ENCODE measurements at regions not wholly inside any gene's neighbourhood (a gene's known extent, or its start where the extent isn't known, plus 50 kb on each side); places are given as distances from the start of the nearest gene placed in this dataset.

GRCh38 chr13:46478651-46479050 is 74.3 kb upstream of the LRCH1 start:
- no peaks in the 10 kb centered on the region for H3K36me3 ChIP-seq (ENCODE audit: control insufficient read depth in 1 of 2, insufficient read depth in 2 of 2, low read length in 2 of 2)
- H3K79me1 ChIP-seq (ENCODE audit: low read length): peaks cover 20% of the 10 kb centered on the region
- H3K4me2 ChIP-seq (ENCODE audit: low read length): peak overlapping the region; percentile 34
- no peaks in the 10 kb centered on the region for H3K79me2 ChIP-seq (ENCODE audit: control insufficient read depth, insufficient read depth, low read length, poor library complexity)
- H3K4ac ChIP-seq (ENCODE audit: low read depth, low read length): no peak overlapping the region
- WGBS (ENCODE audit: extremely low coverage, insufficient coverage, insufficient read length): no CpG with 5 or more reads among the region's 1 CpG
- no peaks in the 10 kb centered on the region for H3K27me3 ChIP-seq (ENCODE audit: insufficient read depth, low read length)
- H2AK5ac ChIP-seq (ENCODE audit: low read length): peak overlapping the region; percentile 15
- peak in 1 of 2 donors; percentile 23 for DNase-seq
- H3K18ac ChIP-seq (ENCODE audit: low read length): peak overlapping the region; percentile 37
- peak overlapping the region; percentile 23 for H3K14ac ChIP-seq (ENCODE audit: low read length)
- H3K9ac ChIP-seq (ENCODE audit: low read length): no peak overlapping the region
- no peak overlapping the region for H3K23ac ChIP-seq (ENCODE audit: low read length)
- peak overlapping the region; percentile 63 for H2BK5ac ChIP-seq (ENCODE audit: low read depth, low read length, poor library complexity)
- peaks cover 10 to 32% of the 10 kb centered on the region in 2 experiments for H3K4me1 ChIP-seq (ENCODE audit: control insufficient read depth in 1 of 2, insufficient read depth in 2 of 2, low read length in 2 of 2)
- H2AFZ ChIP-seq (ENCODE audit: insufficient read depth, low read length, poor library complexity): no peak overlapping the region
- peak overlapping the region; percentile 32 for H4K8ac ChIP-seq (ENCODE audit: low read depth, low read length)
- H2BK120ac ChIP-seq (ENCODE audit: insufficient read depth, low read length, poor library complexity): peak overlapping the region; percentile 55
- no peak overlapping the region for H4K12ac ChIP-seq (ENCODE audit: low read depth, low read length)
- H3K9me3 ChIP-seq (ENCODE audit: insufficient read depth, low read depth, low read length): no peaks in the 10 kb centered on the region
- no peak overlapping the region for H3K4me3 ChIP-seq (ENCODE audit: low read depth, low read length)
- H3K27ac ChIP-seq (ENCODE audit: low read depth, low read length): peak overlapping the region; percentile 90
- peak overlapping the region; percentile 76 for H4K91ac ChIP-seq (ENCODE audit: low read depth, low read length)
- peak overlapping the region; percentile 81 for H2BK12ac ChIP-seq (ENCODE audit: low read length)

- Histone ChIP-seq H4K12ac (ENCODE audit: low read depth, low read length) (no peak overlapping the region), H3K4me3 (ENCODE audit: low read depth, low read length) (no peak overlapping the region), H3K4me2 (ENCODE audit: low read length) (no peak overlapping the region), H4K91ac (ENCODE audit: low read depth, low read length) (no peak overlapping the region), H3K9ac (ENCODE audit: low read length) (no peak overlapping the region), H2BK12ac (ENCODE audit: low read length) (no peak overlapping the region), H3K79me1 (ENCODE audit: low read length) (peaks cover 21% of the 10 kb centered on the region), H2AK5ac (ENCODE audit: low read length) (no peak overlapping the region), H3K4ac (ENCODE audit: low read depth, low read length) (no peak overlapping the region), H3K9me3 (ENCODE audit: insufficient read depth, low read depth, low read length) (no peaks in the 10 kb centered on the region), H3K27me3 (ENCODE audit: insufficient read depth, low read length) (no peaks in the 10 kb centered on the region), H2BK120ac (ENCODE audit: insufficient read depth, low read length, poor library complexity) (no peak overlapping the region), H4K8ac (ENCODE audit: low read depth, low read length) (no peak overlapping the region), H3K36me3 (ENCODE audit: control insufficient read depth in 1 of 2, insufficient read depth in 2 of 2, low read length in 2 of 2) (no peaks in the 10 kb centered on the region), H3K4me1 (ENCODE audit: control insufficient read depth in 1 of 2, insufficient read depth in 2 of 2, low read length in 2 of 2) (peaks cover 16 to 32% of the 10 kb centered on the region in 2 experiments), H3K27ac (ENCODE audit: low read depth, low read length) (no peak overlapping the region), H2AFZ (ENCODE audit: insufficient read depth, low read length, poor library complexity) (no peak overlapping the region), H2BK5ac (ENCODE audit: low read depth, low read length, poor library complexity) (no peak overlapping the region), H3K79me2 (ENCODE audit: control insufficient read depth, insufficient read depth, low read length, poor library complexity) (no peaks in the 10 kb centered on the region), H3K14ac (ENCODE audit: low read length) (no peak overlapping the region), H3K18ac (ENCODE audit: low read length) (no peak overlapping the region), H3K23ac (ENCODE audit: low read length) (no peak overlapping the region)
- no peak for DNase-seq
- no CpG with 5 or more reads among the region's 2 CpGs for WGBS (ENCODE audit: extremely low coverage, insufficient coverage, insufficient read length)
Observed at GRCh38 chr13:46476174-46476573, 76.8 kb upstream of the LRCH1 start.

GRCh38 chr13:46475541-46475991 is 77.4 kb upstream of the LRCH1 start:
- Histone ChIP-seq H3K9me3 (ENCODE audit: insufficient read depth, low read depth, low read length) (no peaks in the 10 kb centered on the region), H3K9ac (ENCODE audit: low read length) (no peak overlapping the region), H4K8ac (ENCODE audit: low read depth, low read length) (no peak overlapping the region), H3K18ac (ENCODE audit: low read length) (no peak overlapping the region), H2BK120ac (ENCODE audit: insufficient read depth, low read length, poor library complexity) (no peak overlapping the region), H3K23ac (ENCODE audit: low read length) (no peak overlapping the region), H3K36me3 (ENCODE audit: control insufficient read depth in 1 of 2, insufficient read depth in 2 of 2, low read length in 2 of 2) (no peaks in the 10 kb centered on the region), H4K12ac (ENCODE audit: low read depth, low read length) (no peak overlapping the region), H2BK5ac (ENCODE audit: low read depth, low read length, poor library complexity) (no peak overlapping the region), H3K27ac (ENCODE audit: low read depth, low read length) (no peak overlapping the region), H3K4me2 (ENCODE audit: low read length) (no peak overlapping the region), H2BK12ac (ENCODE audit: low read length) (no peak overlapping the region), H3K79me1 (ENCODE audit: low read length) (peaks cover 20% of the 10 kb centered on the region), H3K4me3 (ENCODE audit: low read depth, low read length) (no peak overlapping the region), H2AK5ac (ENCODE audit: low read length) (no peak overlapping the region), H3K4me1 (ENCODE audit: control insufficient read depth in 1 of 2, insufficient read depth in 2 of 2, low read length in 2 of 2) (peaks cover 16 to 31% of the 10 kb centered on the region in 2 experiments), H3K4ac (ENCODE audit: low read depth, low read length) (no peak overlapping the region), H4K91ac (ENCODE audit: low read depth, low read length) (no peak overlapping the region), H3K27me3 (ENCODE audit: insufficient read depth, low read length) (no peaks in the 10 kb centered on the region), H2AFZ (ENCODE audit: insufficient read depth, low read length, poor library complexity) (no peak overlapping the region), H3K79me2 (ENCODE audit: control insufficient read depth, insufficient read depth, low read length, poor library complexity) (no peaks in the 10 kb centered on the region), H3K14ac (ENCODE audit: low read length) (no peak overlapping the region)
- DNase-seq: no peak
- no CpG with 5 or more reads among the region's 6 CpGs for WGBS (ENCODE audit: extremely low coverage, insufficient coverage, insufficient read length)

GRCh38 chr13:46473806-46474205 is 79.2 kb upstream of the LRCH1 start:
- H2AK5ac ChIP-seq (ENCODE audit: low read length): no peak overlapping the region
- no peaks in the 10 kb centered on the region for H3K27me3 ChIP-seq (ENCODE audit: insufficient read depth, low read length)

More at GRCh38 chr13:46473806-46474205, 79.2 kb upstream of the LRCH1 start:
- Histone ChIP-seq H4K12ac (ENCODE audit: low read depth, low read length) (no peak overlapping the region), H2AFZ (ENCODE audit: insufficient read depth, low read length, poor library complexity) (peak overlapping the region; percentile 57), H2BK120ac (ENCODE audit: insufficient read depth, low read length, poor library complexity) (peak overlapping the region; percentile 1), H3K18ac (ENCODE audit: low read length) (no peak overlapping the region), H3K23ac (ENCODE audit: low read length) (no peak overlapping the region), H3K79me1 (ENCODE audit: low read length) (peaks cover 10% of the 10 kb centered on the region), H4K8ac (ENCODE audit: low read depth, low read length) (no peak overlapping the region), H4K91ac (ENCODE audit: low read depth, low read length) (peak overlapping the region; percentile 74), H3K4me3 (ENCODE audit: low read depth, low read length) (no peak overlapping the region), H3K4me1 (ENCODE audit: control insufficient read depth in 1 of 2, insufficient read depth in 2 of 2, low read length in 2 of 2) (peaks cover 10 to 17% of the 10 kb centered on the region in 2 experiments), H3K9ac (ENCODE audit: low read length) (no peak overlapping the region), H2BK5ac (ENCODE audit: low read depth, low read length, poor library complexity) (no peak overlapping the region), H3K14ac (ENCODE audit: low read length) (no peak overlapping the region), H3K9me3 (ENCODE audit: insufficient read depth, low read depth, low read length) (no peaks in the 10 kb centered on the region), H3K79me2 (ENCODE audit: control insufficient read depth, insufficient read depth, low read length, poor library complexity) (no peaks in the 10 kb centered on the region), H2BK12ac (ENCODE audit: low read length) (peak overlapping the region; percentile 91), H3K27ac (ENCODE audit: low read depth, low read length) (peak overlapping the region; percentile 23), H3K4ac (ENCODE audit: low read depth, low read length) (no peak overlapping the region), H3K4me2 (ENCODE audit: low read length) (no peak overlapping the region), H3K36me3 (ENCODE audit: control insufficient read depth in 1 of 2, insufficient read depth in 2 of 2, low read length in 2 of 2) (no peaks in the 10 kb centered on the region)
- no CpG with 5 or more reads among the region's 3 CpGs for WGBS (ENCODE audit: extremely low coverage, insufficient coverage, insufficient read length)
- no peak for DNase-seq

Measured in trophoblast cell (in vitro differentiated cells and primary cell).